Suppressor macrophage treated with lipopolysaccharide for 4 hours (primary cell): ENCODE measurements at regions not wholly inside any gene's neighbourhood (a gene's known extent, or its start where the extent isn't known, plus 50 kb on each side); places are given as distances from the start of the nearest gene placed in this dataset.
"Not testable (repeated sequence)": the region's sequence is repeated elsewhere in the genome, so short reads cannot be mapped to it uniquely, and the experiment has no call there.

Experiments used
- DNase-seq: peaks from one replicate; pipeline ENCODE4 v3.0.0-alpha.2; 2020

DNA sequence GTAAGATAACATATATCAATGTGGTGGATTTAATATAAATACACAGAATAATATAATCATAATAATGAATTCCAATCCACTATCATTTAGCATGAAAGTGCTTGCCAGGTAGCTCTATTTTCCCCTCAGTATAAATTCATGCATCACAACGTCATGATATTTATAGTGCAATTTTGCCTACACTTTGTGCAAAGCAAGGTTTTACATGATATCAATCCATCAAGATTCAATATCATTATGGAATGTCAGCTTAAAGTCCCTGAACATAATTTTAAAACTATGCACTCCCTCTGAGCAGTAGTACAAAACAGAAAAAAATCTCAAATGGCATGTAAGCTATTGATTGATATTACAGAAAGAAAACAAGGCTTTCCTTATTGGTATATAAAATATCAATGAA is 962.2 kb upstream of the PCDH20 start:
- DNase-seq, result no peak

DNA sequence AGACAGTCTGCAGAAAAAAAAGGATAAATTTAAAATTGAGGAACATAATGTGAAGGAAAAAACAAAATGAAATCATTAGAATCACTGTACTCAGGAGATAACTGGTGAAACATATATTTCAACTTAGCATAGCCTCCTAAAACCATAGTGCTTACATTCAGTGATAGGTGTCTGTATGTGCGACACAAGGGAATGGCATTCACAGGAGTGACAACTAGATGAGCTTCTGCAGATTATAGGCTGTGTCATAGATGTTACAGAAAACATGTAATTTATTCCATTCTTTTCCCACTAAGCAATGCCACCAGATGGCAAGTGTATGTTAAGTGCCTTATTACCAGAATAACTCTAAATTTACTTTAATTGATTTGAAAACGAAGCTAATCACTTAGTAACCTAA is 960.0 kb upstream of the PCDH20 start:
- no peak for DNase-seq

DNA sequence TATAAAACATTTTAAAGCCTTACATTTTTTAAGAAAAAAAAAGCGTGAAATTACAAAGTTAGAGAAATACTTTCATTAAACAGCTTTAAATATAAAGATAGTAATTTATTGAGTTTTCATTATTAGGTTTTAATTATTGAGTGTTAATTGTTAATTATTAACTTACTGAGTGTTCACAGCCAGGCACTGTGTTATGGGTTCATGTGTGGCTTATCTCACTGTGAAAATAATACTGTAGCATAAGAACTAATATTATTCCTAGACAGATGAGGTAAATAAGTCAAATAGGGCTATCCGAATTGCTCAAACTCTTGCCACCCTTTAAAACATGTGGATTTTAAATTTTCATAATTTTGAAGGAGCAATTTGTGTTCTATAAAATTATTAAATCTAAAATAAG is 956.1 kb upstream of the PCDH20 start:
- no peak for DNase-seq

DNA sequence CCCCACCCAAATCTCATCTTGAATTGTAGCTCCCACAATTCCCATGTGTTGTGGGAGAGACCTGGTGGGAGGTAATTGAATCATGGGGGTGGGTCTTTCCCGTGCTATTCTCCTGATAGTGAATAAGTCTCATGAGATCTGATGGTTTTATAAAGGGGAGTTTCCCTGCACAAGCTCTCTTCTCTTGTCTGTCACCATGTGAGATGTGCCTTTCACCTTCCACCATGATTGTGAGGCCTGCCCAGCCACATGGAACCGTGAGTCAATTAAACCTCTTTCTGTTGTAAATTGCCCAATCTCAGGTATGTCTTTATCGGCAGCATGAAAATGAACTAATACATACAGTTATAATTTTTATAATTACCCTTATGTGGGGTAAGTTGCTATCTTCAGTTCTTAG is 952.3 kb upstream of the PCDH20 start:
- not testable (repeated sequence) for DNase-seq

DNA sequence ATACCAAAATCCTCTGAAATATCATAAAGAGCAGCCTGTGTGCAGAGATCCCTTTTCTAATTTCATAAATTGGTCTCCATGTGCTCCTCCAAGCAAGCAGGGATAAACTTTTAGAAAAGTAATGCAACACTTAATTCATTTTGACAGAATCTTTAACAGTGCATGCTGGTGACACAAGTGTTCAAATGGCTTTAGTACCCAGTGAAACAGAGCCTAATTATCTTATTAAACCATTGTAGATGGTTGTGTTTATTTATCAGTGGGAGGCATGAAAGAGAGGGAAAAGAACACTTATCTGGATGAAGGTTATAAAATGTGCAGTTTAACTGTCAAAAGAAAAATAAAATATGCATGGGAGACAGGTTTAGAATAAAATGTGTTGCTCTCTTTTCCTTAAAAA is 945.0 kb upstream of the PCDH20 start:
- DNase-seq, result no peak

DNA sequence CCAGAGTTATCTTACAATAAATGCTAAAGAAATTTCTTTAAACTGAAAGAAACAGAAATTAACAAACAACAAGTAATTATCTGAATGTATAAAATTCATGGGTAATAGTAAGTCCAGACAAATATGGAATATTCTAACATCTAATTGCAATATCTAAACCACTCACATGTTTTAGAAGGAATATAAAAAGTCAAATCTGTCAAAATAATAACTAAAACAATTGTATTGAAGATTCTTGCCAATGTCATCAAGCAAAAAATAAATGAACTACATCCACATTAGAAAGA is 942.9 kb upstream of the PCDH20 start:
- no peak for DNase-seq

DNA sequence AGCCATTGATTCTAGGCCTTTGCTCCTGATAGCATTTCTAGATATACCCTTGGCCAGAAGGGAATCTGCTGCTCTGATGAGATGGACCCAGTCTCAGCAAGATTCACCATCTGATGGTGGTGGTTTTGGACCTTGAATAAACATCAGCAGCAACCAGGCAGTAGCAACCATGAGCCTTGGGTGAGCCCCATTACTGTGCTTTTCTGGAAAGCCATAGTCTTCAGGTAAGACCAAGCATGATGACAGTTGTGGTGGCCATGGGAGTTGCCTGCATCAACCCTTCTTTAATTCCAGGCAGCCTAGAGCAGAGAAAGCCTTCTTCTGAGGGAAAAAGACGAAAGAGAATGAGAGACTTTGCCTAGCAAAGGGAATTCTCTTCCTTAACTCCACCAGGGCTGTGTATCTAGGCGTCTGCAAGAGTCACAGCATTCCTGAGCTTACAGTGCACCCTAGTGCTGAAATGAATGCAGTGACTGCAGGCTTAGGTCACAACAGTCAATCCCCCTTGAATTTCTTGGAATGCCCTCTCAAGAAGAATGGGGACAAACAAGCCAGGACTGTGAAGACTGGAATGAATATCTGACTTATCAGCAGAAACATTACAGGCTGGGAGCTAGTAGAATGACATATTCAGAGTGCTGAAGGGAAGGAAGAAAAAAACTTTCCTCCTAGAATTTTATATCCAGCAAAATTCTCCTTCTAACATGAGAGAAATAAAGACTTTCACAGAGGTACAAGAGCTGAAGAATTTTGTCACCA is 942.4 kb upstream of the PCDH20 start:
- DNase-seq, result no peak

DNA sequence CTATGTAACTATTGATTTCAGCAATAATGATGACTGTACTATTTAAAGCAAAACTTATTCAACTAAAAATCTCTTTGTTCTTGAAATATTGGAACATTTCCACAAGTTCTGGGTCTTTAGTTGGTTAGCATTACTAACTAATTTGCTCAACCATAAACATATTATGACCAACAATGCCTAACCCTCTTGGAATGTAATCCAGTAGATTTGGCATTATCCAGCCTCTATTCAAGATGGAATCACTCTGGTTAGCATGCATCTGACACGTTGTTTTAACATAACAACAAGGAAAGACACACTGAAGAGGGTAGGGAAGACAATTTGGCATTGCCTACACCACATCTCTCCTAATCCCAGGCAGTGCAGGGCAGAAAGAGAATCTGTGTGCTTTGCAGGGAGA is 941.3 kb upstream of the PCDH20 start:
- DNase-seq, result no peak

DNA sequence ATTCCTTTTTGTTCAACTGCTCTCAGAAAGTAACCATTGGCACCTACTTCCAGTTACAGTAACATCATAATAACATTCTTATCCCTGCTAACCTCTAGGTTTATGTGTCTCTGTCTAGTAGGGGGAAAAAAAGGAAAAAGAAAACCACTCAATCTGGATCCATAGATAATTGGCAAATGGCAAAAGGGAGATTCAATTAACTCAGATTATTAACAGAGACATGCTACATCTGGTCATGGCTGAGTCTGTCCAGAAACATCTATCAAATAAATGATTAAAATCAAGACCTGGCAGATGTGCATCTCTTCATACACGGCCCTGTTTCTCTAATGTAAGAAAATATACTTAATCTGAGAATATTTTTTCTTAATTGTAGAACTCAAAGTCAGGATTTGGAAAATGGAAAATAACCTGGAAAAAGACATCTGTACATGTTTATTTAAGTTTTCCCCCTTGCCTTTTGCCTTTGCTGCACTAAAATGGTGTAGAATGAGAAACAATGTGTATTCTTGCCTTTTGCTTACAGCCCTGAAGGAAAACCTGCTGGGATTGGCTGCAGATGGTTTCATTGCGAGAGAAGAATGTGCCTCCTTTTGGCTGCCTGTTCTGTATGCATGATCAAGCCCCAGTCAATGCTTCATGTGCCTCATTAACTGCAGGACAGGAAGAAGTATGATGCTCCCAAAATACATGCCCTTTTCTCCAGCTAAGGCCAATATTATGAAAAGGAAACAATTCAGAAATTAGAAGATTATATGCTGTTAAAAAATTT is 921.6 kb upstream of the PCDH20 start:
- no peak for DNase-seq

DNA sequence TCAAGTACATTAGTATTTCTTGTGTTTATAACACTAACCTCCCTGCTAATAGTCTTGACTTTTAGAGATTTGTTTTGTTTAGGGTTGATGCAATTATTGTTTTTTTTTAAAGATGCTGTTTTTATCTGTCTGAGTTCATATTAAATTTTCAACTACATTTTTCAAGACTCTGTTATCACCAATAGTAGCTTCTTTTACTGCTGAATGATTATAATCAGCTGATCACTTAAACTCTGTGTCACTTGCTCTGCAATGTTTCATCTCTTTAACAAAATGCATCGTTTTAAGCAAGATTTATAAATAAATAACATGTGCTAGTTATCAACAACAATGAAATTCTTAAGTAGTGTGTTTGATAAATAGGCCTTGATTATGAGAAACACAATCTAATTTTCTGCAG is 920.9 kb upstream of the PCDH20 start:
- DNase-seq, result no peak

DNA sequence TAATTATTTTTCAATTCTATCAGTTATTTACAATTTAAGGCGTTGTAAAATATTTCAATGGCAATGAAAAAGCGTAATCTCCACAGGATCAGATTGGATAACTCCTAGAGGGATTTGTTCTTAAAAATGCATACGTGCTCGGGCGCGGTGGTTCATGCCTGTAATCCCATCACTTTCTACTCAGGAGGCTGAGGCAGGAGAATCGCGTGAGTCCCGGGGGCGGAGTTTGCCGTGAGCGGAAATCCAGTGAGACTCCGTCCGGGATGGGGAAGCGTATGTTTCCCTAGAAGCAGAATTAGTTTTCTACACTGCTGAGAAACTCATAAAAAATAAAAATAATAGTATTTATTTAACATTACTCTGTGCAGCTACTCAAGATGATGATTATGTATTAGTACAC is 917.8 kb upstream of the PCDH20 start:
- DNase-seq, result no peak

DNA sequence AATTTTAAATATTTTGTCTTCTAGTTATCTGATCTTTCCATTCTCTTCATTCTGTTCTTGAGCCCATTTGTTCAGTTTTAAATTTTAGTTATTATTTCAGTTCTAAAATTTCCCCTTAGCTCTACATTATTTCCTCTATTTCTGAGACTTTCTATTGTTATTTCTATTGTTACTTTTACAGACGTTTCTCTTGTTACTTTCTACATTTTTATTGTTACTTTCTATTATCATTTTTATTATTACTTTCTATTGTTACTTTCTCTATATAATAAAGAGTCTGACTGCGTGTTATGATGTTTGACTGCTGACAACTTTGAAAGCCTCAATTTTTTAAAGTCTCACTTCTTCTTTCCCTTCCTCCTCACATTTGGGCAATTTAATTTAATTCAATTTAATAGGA is 915.7 kb upstream of the PCDH20 start:
- no peak for DNase-seq

DNA sequence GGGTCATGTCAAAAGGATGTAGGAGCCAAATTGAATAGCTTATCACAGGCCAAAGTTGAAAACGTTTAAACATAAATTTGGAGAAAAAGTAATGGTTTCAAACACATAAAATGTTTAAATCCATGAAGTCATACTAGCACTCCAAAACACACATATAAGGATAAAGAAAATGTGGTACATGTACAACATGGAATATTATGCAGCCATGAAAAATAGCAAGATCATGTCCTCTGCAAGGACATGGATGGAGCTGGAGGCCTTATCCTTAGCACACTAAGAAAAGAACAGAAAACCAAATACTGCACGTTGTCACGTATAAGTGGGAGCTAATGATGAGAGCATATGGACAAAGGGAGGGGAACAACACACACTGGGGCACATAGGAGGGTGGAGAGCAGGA is 911.7 kb upstream of the PCDH20 start:
- DNase-seq, result no peak

DNA sequence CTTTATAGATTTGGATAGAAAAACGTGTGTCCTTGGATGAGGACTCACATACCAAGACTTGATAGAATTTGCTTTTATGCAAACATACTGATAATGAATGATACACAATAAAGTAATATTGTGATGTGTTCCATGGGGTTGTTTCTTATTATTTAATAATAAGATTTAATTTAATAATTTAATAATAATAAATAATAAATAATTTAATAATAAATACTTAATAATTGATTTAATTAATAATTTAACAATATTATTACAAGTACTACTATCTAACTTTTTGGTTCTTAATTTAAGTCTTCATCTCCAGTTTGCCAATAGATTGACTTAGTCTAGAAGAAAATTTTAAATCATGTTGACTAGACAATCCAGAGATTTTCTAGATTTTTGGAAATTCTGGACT is 909.2 kb upstream of the PCDH20 start:
- no peak for DNase-seq

DNA sequence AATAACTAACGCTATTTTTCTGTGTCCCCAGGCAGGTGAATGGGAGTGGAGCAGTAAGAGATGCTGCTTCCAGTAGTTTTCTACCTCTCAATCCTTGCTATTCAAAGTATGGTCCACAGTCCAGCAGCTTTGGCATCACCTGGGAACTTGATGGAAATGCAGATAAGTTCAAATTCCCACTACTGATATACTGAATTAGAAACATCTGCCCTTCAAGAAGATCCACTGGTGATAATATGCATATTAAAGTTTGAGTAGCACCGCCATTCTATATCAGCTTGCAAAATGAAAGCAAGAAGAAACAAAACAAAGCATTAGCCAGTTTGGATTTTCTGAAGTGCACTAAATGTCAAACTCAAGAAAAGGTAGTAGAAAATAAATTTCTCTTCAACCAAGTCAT is 906.2 kb upstream of the PCDH20 start:
- no peak for DNase-seq

DNA sequence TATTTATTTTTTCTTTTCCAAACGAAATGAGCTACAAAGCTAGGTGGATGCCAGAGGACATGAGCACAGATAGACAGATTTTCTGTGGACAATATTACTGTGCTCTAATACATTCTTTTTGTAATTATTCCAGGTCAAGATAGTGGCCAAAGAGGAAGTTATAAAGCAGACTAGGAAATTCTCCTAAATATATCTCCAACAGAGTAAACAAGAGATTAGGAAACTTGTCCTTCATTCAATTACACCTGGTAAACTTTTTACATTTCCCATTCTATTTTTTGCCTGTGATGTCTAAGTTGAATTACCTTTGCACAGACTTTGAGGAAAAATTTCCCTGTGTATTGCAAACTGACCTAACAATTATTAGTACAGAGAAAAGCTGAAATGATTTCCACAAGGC is 905.5 kb upstream of the PCDH20 start:
- no peak for DNase-seq

DNA sequence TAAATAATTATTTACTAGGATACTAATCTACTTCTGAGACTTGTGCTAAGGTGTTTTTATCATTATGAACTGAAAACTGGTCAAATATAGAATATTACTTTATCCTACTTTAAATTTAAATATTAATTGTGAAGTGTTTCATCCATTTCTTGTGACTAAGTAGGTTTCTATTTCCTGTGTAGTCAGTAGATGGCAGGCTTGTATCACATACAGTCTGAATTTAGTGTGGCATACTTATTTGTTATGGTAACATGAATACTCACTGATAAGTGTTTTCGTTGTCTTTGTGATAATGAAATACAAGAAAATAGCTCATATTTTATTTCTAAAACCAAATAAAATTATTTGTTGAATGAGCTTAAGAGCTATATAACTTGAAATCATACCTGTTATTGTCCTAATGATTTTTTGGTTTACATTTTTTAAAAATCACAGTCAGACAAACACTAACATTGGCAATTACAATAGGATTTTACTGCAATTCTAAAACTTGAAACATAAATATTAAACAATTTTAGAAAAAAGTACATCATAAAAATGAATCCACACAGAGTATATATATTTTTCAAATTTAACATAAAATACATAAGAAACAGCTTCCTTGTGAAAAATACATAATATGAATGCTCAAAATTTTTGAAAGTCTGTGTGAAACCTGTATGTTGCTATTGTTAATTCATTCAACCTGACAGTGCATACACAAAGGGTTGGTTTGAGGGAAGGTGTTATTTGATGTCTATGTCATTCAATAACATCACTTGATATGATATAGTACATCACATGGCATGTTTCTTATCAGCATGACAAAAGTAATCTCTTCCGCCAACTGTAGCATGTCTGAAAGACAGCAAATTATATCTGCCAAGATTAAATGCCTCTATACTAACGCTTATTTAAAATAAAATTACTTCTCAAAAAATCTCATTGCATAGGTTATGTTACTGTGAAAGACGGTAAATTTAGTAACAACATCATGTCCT is 904.8 kb upstream of the PCDH20 start:
- DNase-seq, result peak; percentile 7

DNA sequence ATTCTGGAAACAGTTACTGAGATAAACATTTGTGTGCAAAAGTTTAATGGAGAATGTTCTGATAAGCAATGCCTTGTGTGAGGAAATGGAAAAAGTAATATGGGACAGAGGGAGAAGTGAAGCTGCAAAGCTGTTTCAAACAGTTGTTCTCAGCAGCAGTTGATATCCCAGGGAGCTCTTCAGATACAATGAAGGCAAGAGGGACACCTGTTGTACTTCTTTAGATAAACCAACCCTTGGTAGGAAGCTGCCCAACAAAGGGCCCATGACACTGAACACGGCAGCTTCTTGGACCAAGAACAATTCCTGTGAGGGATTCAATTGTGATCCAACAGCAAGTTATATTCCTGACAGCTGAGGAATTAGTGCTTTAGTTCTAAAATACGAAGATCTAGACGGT is 894.3 kb upstream of the PCDH20 start:
- no peak for DNase-seq

DNA sequence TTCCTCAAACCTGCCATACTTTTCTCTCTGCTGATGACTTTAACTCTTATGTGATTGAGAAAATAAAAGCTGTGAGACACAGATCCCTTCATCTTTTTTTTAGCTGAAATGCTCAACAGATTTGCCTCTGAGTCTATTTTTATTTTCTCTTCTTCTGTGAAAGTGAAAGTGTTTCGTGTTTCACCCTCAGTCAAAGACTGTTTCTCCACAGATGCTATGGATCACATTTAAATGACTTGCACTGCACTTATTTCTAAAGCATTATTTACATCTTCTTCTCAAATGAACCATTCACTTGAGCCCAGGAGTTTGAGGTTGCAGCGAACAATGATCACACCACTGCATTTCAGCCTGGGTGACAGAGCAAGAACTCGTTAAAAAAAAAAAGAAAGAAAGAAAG is 890.1 kb upstream of the PCDH20 start:
- no peak for DNase-seq

DNA sequence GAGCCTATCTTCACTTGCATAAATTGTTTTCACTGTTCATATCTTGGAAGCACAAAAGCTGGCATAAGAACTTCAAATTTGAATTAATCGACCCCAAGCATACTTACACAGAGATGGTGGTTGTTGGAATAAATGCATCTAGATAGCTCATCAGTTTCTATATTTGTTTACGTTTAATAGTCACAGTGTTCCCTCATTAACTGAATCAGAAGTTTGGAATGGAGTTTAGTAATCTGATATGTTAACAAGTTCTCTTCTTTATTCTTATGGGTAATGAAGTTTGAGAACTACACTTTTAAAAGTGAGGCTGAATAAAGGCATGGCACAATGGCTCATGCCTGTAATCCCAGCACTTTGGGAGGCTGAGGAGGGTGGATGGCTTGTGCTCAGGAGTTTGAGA is 886.7 kb upstream of the PCDH20 start:
- no peak for DNase-seq

DNA sequence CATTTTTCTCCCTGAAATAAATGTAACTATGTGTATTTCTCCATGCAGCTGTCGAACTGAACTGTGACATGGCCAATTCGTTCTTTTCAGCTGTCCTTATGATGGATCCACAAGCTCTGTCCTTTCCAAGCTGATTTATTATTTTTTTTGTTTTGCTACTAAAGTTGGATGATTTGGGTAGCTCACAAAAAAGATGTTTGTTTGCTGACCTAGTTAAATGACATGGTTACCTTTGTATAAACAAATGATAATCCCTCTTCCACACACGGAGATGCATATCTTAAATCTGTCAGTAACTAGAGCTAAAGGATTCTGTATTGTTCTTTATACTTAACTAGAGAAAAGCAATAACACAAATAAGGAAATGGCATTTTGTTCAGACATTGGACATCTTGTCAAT is 884.3 kb upstream of the PCDH20 start:
- no peak for DNase-seq

DNA sequence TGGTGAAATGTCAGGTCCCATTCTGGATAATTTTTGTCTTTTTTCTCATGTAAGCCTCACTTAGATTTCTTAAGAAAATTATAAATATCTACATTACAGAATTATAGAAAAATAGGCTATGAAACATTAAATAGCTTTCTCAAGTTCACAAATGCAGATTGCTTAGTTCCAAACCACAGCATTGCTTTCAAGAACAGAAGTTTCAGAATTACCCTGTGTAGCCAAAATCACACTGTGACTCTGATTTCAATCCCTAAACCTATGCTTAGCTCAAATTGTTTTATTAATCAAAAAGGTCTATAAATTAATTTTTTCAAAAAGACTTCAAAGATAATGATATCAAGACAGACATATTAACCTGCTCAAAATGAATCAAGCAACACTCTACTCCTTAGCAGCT is 881.2 kb upstream of the PCDH20 start:
- DNase-seq, result no peak

DNA sequence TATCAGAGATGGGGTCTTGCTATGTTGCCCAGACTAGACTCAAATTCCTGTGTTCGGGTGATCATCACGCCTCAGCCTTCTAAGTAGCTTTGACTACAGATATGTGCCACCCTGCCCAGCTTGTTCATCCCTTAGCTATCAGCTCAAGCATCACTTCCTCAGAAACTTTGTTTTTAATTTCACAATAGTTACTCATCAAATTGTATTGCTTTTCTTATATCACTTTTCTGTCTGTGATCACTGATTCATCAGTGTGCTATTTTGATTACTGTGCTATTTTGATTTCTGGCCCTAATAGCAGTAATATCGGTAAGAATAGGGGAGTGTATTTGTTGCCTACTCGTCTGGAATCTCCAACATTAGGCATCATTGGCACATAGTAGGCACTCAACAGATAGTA is 878.6 kb upstream of the PCDH20 start:
- no peak for DNase-seq
